Right cardiac atrium (tissue), 5 donors: ENCODE measurements at regions not wholly inside any gene's neighbourhood (a gene's known extent, or its start where the extent isn't known, plus 50 kb on each side); places are given as distances from the start of the nearest gene placed in this dataset.
"Not testable (repeated sequence)": the region's sequence is repeated elsewhere in the genome, so short reads cannot be mapped to it uniquely, and the experiment has no call there.

Experiments used
- ATAC-seq, 2 donors: fragments of 200-7000 bp; cut with Tn5 transposase; one replicate each; pipeline versions ENCODE4 v1.8.0 to v1.9.1; 2020; ENCODE audit warnings: moderate library complexity in 2 of 2, mild to moderate bottlenecking in 1 of 2
- DNase-seq, 3 donors: peaks; one replicate each; pipeline ENCODE4 v3.0.0-alpha.2; 2020
- H3K27ac ChIP-seq: one replicate; pipeline ENCODE4 v1.5.1; 2013; ENCODE audit warnings: mild to moderate bottlenecking, low read length, control low read depth, moderate library complexity
- H3K27me3 ChIP-seq: one replicate; pipeline ENCODE4 v1.6.1; 2013; ENCODE audit not compliant: control insufficient read depth, insufficient read depth
- H3K4me1 ChIP-seq: one replicate; pipeline ENCODE4 v1.6.1; 2013; ENCODE audit warnings: low read length; ENCODE audit not compliant: control insufficient read depth, insufficient read depth
- H3K4me3 ChIP-seq: one replicate; pipeline ENCODE4 v1.5.1; 2013; ENCODE audit warnings: low read length, control low read depth
- H3K9me3 ChIP-seq: one replicate; pipeline ENCODE4 v1.6.1; 2013; ENCODE audit warnings: low read length; ENCODE audit not compliant: control insufficient read depth
- WGBS: extraction: QIAGEN DNeasy Blood & Tissue Kit; methylation state at CpG from one replicate; pipeline ENCODE4 v1.1.7; 2013; 5-methylcytosine and 5-hydroxymethylcytosine counted together
- intact Hi-C, 4 donors: fragments of 100-400 bp; cut with DNase I; formaldehyde crosslinking; loops; one replicate each; pipeline versions ENCODE4 v1.11.0 to v1.14.0; 2022 to 2023
- donor health status: healthy with polysubstance abuse.
- donor health status: DM: no; HTN: yes; CAD: no.
- donor health status: DM: no; HTN: no; CAD: no.
- donor health status: DM: no; HTN: yes; CAD: no; lungs with severe emphysema.
- donor health status: DM: yes; HTN: yes; CAD: no.

DNA sequence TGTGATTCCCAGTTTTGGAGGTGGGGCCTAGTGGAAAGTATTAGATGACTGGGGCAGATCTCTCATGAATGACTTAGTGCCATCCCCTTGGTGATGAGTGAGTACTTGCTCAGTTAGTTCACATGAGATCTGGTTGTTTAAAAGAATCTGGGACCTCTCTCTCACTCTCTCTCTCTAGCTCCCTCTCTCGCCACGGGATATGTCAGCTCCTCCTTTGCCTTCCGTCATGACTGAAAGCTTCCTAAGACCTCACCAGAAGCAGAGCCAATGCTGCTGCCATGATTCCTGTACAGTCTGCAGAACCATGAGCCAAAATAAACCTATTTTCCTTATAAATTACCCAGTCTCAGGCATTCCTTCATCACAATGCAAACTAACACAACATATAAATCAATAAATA is 176.7 kb downstream of the PRELID2 start:
- Histone ChIP-seq H3K27me3 (no peaks in the 10 kb centered on the region), H3K4me3 (no peak overlapping the region), H3K27ac (no peak overlapping the region), H3K4me1 (no peaks in the 10 kb centered on the region), H3K9me3 (no peaks in the 10 kb centered on the region)
- WGBS = 84% methylated on average over 3 of the region's 3 CpGs
- ATAC-seq (no peak), DNase-seq (no peak)
- intact Hi-C loops = no loop called here

DNA sequence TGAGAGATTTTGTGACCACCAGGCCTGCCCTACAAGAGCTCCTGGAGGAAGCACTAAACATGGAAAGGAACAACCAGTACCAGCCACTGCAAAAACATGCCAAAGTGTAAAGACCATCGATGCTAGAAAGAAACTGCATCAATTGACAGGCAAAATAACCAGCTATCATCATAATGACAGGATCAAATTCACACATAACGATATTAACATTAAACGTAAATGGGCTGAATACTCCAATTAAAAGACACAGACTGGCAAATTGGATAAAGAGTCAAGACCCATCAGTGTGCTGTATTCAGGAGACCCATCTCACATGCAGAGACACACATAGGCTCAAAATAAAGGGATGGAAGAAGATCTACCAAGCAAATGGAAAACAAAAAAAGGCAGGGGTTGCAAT is 182.4 kb downstream of the PRELID2 start:
- H3K27ac ChIP-seq, intact Hi-C loops, ATAC-seq, H3K4me1 ChIP-seq, H3K4me3 ChIP-seq, H3K9me3 ChIP-seq, H3K27me3 ChIP-seq, DNase-seq: not testable (repeated sequence)
- WGBS = 96% methylated on average over 3 of the region's 3 CpGs

GRCh38 chr5:145647137-145647536 is 188.0 kb downstream of the PRELID2 start:
- not testable (repeated sequence) for ATAC-seq
- 55% methylated on average over 7 of the region's 7 CpGs for WGBS

DNA sequence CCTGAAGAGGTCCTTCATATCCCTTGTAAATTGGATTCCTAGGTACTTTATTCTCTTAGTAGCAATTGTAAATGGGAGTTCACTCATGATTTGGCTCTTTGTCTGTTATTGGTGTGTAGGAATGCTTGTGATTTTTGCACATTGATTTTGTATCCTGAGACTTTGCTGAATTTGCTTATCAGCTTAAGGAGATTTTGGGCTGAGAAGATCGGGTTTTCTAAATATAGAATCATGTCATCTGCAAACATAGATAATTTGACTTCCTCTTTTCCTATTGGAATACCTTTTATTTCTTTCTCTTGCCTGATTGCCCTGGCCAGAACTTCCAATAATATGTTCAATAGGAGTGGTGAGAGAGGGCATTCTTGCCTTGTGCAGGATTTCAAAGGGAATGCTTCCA is 191.9 kb downstream of the PRELID2 start:
- 38% methylated on average over 1 of the region's 1 CpG for WGBS
- H3K4me3 ChIP-seq, H3K27ac ChIP-seq, ATAC-seq, intact Hi-C loops, H3K27me3 ChIP-seq, H3K4me1 ChIP-seq, DNase-seq, H3K9me3 ChIP-seq: not testable (repeated sequence)

More at GRCh38 chr5:145647137-145647536, 188.0 kb downstream of the PRELID2 start:
- DNase-seq, H3K9me3 ChIP-seq, H3K4me1 ChIP-seq, intact Hi-C loops, H3K27ac ChIP-seq, H3K27me3 ChIP-seq, H3K4me3 ChIP-seq: not testable (repeated sequence)

- H3K4me3 ChIP-seq = no peak overlapping the region
- no peak for DNase-seq
- no peak overlapping the region for H3K27ac ChIP-seq
- H3K9me3 ChIP-seq = no peaks in the 10 kb centered on the region
- no peaks in the 10 kb centered on the region for H3K27me3 ChIP-seq
- intact Hi-C loops = no loop called here
- ATAC-seq = no peak
- H3K4me1 ChIP-seq = no peaks in the 10 kb centered on the region
Measured at GRCh38 chr5:145637396-145637795, 197.7 kb downstream of the PRELID2 start.

- H3K27ac ChIP-seq = no peak overlapping the region
- no peaks in the 10 kb centered on the region for H3K27me3 ChIP-seq
- ATAC-seq (no peak), DNase-seq (no peak)
- H3K9me3 ChIP-seq = no peaks in the 10 kb centered on the region
- intact Hi-C loops = no loop called here
- H3K4me1 ChIP-seq = no peaks in the 10 kb centered on the region
- H3K4me3 ChIP-seq = no peak overlapping the region
Measured at GRCh38 chr5:145636371-145636770, 198.8 kb downstream of the PRELID2 start.

- H3K9me3 ChIP-seq = no peaks in the 10 kb centered on the region
- DNase-seq (no peak), ATAC-seq (no peak)
- H3K4me3 ChIP-seq = no peak overlapping the region
- WGBS = 76% methylated on average over 3 of the region's 3 CpGs
- no peaks in the 10 kb centered on the region for H3K4me1 ChIP-seq
- intact Hi-C loops = no loop called here
- H3K27ac ChIP-seq = no peak overlapping the region
- no peaks in the 10 kb centered on the region for H3K27me3 ChIP-seq
Measured at GRCh38 chr5:145633474-145633873, 201.7 kb downstream of the PRELID2 start.

DNA sequence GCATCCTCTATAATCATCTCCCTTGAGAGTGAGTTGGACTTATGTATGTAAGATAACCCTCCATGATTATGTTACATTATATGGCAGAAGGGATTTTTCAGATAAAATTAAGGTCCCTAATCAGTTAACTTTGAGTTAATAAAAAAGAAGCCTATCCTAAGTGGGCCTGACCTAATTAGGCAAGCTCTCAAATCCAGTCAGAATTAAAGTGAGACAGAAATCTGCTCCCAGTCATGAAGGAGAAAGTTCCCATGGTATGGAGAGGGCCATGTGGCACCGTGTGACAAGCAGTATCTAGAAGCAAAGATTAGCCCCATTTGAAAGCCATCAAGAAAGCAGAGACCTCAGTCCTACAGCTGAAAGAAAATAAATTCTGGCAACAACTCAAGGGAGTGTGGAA is 202.4 kb downstream of the PRELID2 start:
- Histone ChIP-seq H3K4me3 (no peak overlapping the region), H3K9me3 (no peaks in the 10 kb centered on the region), H3K4me1 (no peaks in the 10 kb centered on the region), H3K27me3 (no peaks in the 10 kb centered on the region), H3K27ac (no peak overlapping the region)
- DNase-seq (no peak), ATAC-seq (no peak)
- intact Hi-C loops = no loop called here
- 39% methylated on average over 1 of the region's 1 CpG for WGBS

GRCh38 chr5:145629047-145629446 is 206.1 kb downstream of the PRELID2 start:
- ATAC-seq = no peak
- Histone ChIP-seq H3K4me1 (no peaks in the 10 kb centered on the region), H3K4me3 (no peak overlapping the region), H3K27me3 (no peaks in the 10 kb centered on the region), H3K27ac (no peak overlapping the region), H3K9me3 (no peaks in the 10 kb centered on the region)
- no peak for DNase-seq
- WGBS = 58% methylated on average over 3 of the region's 3 CpGs
- intact Hi-C loops = no loop called here

- Histone ChIP-seq H3K9me3 (no peaks in the 10 kb centered on the region), H3K4me1 (no peaks in the 10 kb centered on the region), H3K27ac (no peak overlapping the region), H3K4me3 (no peak overlapping the region), H3K27me3 (no peaks in the 10 kb centered on the region)
- intact Hi-C loops = no loop called here
- WGBS = 55% methylated on average over 4 of the region's 4 CpGs
- DNase-seq (no peak), ATAC-seq (no peak)
Measured at GRCh38 chr5:145628525-145628924, 206.6 kb downstream of the PRELID2 start.

DNA sequence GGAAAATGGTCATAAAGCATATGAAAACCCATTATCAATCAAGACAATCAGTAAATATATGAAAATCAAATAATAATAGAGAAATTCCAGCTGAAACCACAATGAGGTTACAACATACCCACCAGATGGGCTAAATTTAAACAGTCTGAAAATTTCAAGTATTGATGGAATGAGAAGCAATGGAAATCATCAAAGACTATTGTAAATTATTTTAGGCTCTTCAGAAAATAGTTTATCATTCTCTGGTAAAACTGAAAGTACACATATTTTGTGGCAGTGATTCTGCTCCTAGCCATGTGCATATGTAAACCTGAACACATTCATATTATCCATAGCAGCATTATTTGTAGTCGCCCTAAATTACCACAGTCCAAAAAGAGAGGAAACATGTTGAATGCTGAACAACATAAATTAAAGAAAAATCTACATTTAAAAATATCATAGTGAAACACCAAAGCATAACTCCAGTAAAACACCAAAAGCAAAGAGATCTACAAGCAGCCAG is 215.3 kb downstream of the PRELID2 start:
- Histone ChIP-seq H3K9me3 (no peaks in the 10 kb centered on the region), H3K4me1 (no peaks in the 10 kb centered on the region), H3K27me3 (no peaks in the 10 kb centered on the region), H3K27ac (no peak overlapping the region), H3K4me3 (no peak overlapping the region)
- DNase-seq (no peak), ATAC-seq (no peak)
- WGBS = 90% methylated on average over 1 of the region's 1 CpG
- intact Hi-C loops = no loop called here

DNA sequence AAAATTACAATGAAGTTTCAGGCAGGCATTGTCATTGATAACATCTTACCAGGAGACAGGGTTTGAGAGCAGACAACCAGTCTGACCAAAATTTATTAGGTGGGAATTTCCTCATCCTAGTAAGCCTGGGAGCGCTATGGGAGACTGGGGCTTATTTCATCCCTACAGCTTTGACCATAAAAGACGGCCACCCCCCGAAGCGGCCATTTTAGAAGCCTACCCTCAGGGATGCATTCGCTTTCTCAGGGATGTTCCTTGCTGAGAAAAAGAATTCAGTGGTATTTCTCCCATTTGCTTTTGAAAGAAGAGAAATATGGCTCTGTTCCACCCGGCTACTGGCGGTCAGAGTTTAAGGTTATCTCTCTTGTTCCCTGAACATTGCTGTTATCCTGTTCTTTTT is 218.4 kb downstream of the PRELID2 start:
- ATAC-seq, H3K4me3 ChIP-seq, H3K27ac ChIP-seq, H3K27me3 ChIP-seq, H3K9me3 ChIP-seq, intact Hi-C loops, H3K4me1 ChIP-seq, DNase-seq: not testable (repeated sequence)
- WGBS = 95% methylated on average over 7 of the region's 7 CpGs
